ES-I3 (cell line): ENCODE measurements at regions not wholly inside any gene's neighbourhood (a gene's known extent, or its start where the extent isn't known, plus 50 kb on each side); places are given as distances from the start of the nearest gene placed in this dataset.

ENCODE experiments used
- H3K36me3 ChIP-seq: 2 replicates; pipeline ENCODE4 v1.6.1; 2013; ENCODE audit warnings: mild to moderate bottlenecking, low read length, control low read depth, moderate library complexity; ENCODE audit not compliant: insufficient read depth
- H3K4me1 ChIP-seq: 2 replicates; pipeline ENCODE4 v1.6.1; 2013; ENCODE audit warnings: mild to moderate bottlenecking, control low read depth, low read length; ENCODE audit not compliant: insufficient read depth
- H3K9ac ChIP-seq: 2 replicates; pipeline ENCODE4 v1.6.1; 2013; ENCODE audit warnings: low read depth, mild to moderate bottlenecking, low read length, moderate library complexity
- H3K9me3 ChIP-seq: 2 replicates; pipeline ENCODE4 v1.6.1; 2013; ENCODE audit warnings: mild to moderate bottlenecking, low read length, moderate library complexity; ENCODE audit not compliant: control insufficient read depth, insufficient read depth

DNA sequence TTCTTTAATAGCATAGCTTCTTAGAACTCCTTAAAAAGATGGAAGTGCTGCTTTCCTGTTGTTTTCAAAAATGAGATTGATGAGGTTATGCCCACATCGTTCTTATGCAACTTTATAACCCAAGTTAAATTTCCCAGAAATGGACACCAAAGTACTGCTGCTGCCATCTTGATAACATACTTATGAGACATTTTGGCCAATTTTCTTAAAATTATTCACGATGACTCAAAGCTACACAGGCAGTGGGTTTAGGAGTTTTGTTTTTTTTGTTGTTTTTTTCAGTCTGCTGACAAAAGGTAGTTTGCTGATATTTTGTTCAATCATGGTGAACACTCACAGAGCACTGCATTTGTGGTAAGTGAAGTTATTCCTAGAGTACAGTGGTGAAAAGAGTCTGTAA, 54.9 kb upstream of the RFC3 start:
- no peaks in the 10 kb centered on the region for H3K36me3 ChIP-seq
- 0 out of 2 replicates have a peak, but pooled peaks cover 3% of the 10 kb centered on the region for H3K9me3 ChIP-seq
- H3K9ac ChIP-seq = no peak overlapping the region
- peaks cover 3% of the 10 kb centered on the region; the same call in 1 of the 2 replicates for H3K4me1 ChIP-seq

GRCh38 chr13:33764716-33765115, 53.2 kb upstream of the RFC3 start:
- H3K9ac ChIP-seq = no peak overlapping the region

GRCh38 chr13:33766329-33767123, 51.4 kb upstream of the RFC3 start:
- H3K9ac ChIP-seq = no peak overlapping the region
- H3K9me3 ChIP-seq = 0 out of 2 replicates have a peak, but pooled peaks cover 3% of the 10 kb centered on the region
- H3K36me3 ChIP-seq = no peaks in the 10 kb centered on the region
- peaks cover 1% of the 10 kb centered on the region; the same call in 1 of the 2 replicates for H3K4me1 ChIP-seq

More at GRCh38 chr13:33764716-33765115, 53.2 kb upstream of the RFC3 start:
- H3K9me3 ChIP-seq = 0 out of 2 replicates have a peak, but pooled peaks cover 3% of the 10 kb centered on the region
- H3K36me3 ChIP-seq = no peaks in the 10 kb centered on the region
- peaks cover 3% of the 10 kb centered on the region; the same call in 1 of the 2 replicates for H3K4me1 ChIP-seq

GRCh38 chr13:33767140-33767539, 50.8 kb upstream of the RFC3 start:
- Histone ChIP-seq H3K36me3 (no peaks in the 10 kb centered on the region), H3K9me3 (0 out of 2 replicates have a peak, but pooled peaks cover 3% of the 10 kb centered on the region), H3K4me1 (no peaks in the 10 kb centered on the region), H3K9ac (no peak overlapping the region)
